ENCODE measurements at regions not wholly inside any gene's neighbourhood (a gene's known extent, or its start where the extent isn't known, plus 50 kb on each side); places are given as distances from the start of the nearest gene placed in this dataset.
"Not testable (repeated sequence)": the region's sequence is repeated elsewhere in the genome, so short reads cannot be mapped to it uniquely, and the experiment has no call there.

DNA sequence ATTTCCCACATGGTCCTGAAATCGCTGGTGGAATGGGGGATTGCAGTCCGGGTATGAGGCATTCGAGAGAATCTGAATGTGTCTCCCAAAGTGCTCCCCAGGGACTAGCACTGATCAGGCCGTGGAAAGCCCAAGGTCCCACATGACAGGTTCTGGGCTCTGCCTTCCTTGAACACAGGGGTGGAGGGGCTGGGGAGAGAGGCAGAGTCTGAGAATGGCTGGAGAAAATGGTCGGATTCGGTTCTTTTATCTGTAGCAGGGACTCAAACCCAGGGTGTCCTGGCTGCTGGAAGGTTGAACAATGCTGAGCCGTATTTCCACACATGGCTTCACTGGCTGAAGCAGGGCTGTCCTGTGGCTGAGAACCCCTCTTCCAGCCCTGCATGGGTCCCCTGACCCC, 122.7 kb upstream of the SULF2 start:
- FAIRE-seq; DNase-seq (ENCODE audit: insufficient read length, low spot score): not testable (repeated sequence)

DNA sequence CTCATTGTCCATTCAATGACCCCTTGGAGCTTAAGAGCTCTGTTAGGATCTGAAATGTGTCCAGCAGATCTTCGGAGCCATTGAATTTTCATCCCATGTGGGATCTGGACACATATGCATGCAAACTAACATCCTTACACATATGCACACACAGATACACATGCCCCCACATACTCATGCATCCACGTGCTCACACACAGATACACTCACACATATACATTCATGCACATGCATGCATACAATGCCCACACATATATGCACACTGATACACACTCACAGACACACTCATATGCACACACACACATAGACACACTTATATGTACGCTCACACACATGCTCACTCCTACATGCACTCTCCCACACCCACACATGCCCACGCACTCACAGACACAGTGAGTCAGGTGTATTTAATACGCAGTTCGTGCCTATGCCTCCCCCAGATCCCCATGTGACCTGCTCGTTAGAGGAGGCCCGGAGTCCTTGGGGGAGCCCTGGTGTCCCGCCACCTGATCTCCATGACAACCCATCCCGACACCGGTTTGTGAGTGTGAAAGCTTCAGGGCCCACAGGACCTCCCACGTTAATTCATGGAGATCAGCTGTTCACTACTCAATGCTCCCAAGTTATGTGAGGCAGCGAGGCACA, 121.9 kb upstream of the SULF2 start:
- no peak for DNase-seq (ENCODE audit: insufficient read length, low spot score)
- FAIRE-seq, result peak; percentile 94

DNA sequence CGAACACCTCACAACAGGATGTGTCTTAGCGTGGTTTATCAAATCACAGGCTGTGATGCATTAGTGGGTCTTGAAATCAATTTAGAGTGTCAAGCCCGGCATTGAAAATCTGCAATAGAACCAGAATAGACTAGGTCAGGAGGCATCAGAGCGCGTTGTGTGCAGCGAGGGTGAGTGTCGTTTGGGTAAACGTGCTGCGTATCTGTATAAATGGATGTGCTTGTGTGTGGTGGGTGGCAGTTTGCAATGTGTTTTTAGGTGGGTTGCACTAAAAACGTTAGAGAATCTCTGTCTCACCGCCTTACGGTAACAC, 121.0 kb upstream of the SULF2 start:
- FAIRE-seq, result no peak
- no peak for DNase-seq (ENCODE audit: insufficient read length, low spot score)

DNA sequence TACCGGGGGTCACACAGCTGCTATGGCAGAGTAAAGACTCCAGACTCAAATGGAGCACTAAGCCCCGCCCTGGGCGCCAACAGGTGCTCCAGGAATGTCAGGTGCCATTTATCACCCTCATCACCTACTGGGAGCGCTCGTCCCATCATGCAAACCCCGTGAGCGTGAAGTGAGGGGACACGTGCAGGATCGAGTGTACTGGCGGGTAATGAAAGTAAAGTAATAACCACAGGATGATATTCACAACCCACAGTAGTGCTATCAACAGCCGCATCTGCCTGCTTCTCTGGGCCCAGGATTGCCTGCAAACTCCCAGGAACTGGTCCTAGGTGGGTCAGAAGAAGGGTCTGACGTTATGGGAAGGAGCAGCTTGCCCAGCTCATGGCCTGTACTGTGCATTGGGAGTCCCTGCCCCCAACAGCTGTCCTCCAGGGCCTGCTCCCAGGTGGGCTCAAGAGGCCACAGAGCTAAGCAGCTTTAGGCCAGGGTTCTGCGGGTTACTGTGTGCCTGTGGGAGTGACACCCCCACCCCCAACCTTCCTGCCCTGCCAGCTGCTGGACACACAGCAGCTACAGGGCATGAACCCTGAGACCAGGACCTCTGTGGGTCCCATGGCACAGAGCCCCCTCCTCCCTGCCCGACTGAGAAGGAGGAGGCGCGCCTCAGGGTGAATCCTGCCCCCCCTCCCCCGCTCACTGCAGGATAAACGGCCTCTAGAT, 120.5 kb upstream of the SULF2 start:
- no peak for FAIRE-seq
- no peak for DNase-seq (ENCODE audit: insufficient read length, low spot score)

DNA sequence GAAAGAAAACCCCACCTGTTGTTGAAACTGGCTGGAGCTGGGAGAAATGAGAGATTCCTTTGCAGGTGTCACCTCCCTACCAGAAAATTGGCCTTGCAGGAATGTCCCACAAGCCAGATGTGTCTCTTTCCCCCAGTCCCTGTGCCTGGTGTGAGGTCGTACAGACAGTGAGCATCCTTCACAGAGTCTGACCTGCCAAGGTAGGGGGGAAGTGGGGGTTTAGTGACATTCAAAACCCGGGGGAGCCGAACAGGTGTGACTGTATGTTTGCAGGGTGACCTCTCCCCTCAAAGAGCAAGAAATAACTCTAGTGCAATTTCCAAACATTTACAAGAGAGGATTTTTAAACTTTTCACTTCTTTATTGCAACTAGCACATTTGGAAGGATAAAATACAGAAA, 117.7 kb upstream of the SULF2 start:
- FAIRE-seq; DNase-seq (ENCODE audit: insufficient read length, low spot score): not testable (repeated sequence)

DNA sequence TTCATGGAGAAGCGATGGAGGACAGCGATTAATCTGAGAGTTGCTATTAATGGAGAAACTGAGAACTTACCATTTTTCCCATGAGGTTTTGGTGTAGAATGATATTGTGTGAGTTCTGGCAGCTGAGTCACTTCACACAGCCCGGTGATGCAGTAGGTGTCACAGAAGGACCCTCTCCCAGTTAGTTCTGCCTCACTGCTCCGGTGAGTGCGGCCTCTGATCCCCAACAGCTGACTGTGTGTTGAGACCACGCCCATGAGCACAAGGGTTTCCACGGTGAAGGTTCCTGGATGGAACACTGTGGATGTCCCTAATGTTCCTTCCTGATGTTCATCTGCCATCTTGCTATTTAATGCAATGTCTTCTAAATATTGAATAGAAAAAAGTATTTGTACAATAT, 114.0 kb upstream of the SULF2 start:
- not testable (repeated sequence) for FAIRE-seq; DNase-seq (ENCODE audit: insufficient read length, low spot score)

DNA sequence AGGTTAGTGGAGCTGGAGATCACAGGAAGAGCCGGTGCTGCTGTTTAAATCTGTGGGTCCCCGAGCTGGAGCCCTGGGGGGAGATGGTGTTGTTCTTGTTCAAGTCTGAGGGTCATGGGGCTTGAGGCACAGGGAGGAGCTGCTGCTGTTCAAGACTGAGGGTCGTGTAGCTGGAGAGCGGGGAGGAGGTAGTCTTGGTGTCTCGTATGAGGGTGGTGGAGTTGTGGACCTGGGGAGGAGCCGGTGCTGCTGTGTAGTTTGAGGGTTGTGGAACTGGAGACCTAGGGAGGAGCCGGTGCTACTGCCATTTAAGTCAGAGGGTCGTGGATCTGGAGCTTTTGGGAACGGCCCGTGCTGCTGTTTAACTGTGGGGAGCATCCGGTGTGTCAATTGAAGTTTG, 112.2 kb upstream of the SULF2 start:
- DNase-seq (ENCODE audit: insufficient read length, low spot score) (no peak), FAIRE-seq (no peak)

DNA sequence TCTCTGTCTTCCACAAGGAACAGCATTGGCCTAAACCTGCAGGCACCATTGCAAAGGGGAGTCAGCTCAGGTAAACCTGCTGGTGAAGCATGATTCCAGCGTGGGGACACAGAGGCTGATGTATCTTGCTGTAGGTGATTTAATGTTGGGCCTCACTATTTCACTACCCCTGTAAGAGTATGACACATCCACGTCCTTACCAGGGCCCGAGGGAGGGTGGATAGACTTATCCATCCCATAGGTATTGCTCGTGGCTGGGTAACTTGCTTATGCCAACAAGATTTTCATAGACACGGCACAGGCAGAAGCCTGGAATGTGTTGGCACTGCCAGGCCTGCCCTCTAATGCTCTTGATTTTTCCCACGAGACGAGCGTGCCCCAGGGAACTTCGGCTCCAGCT, 107.4 kb upstream of the SULF2 start:
- not testable (repeated sequence) for DNase-seq (ENCODE audit: insufficient read length, low spot score); FAIRE-seq

DNA sequence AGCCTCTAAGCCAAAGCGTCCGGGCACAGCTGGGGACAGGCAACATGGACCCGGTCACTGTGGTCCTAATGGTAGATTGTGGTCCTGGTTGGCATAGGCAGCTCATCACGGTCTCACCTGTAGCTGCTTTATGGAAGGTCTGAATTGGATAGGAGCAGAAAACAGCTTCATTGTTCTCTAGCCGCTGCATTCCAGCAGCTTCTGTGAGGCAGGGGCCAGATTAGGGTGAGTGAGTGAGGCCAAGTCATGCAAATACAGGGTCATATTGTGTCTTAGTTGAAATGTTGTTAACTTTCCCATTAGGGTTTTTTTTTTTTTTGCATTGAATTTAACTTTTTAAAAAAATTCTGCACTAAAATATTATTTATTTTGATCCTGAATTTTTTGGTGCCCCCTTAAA, 105.4 kb upstream of the SULF2 start:
- FAIRE-seq; DNase-seq (ENCODE audit: insufficient read length, low spot score): not testable (repeated sequence)

DNA sequence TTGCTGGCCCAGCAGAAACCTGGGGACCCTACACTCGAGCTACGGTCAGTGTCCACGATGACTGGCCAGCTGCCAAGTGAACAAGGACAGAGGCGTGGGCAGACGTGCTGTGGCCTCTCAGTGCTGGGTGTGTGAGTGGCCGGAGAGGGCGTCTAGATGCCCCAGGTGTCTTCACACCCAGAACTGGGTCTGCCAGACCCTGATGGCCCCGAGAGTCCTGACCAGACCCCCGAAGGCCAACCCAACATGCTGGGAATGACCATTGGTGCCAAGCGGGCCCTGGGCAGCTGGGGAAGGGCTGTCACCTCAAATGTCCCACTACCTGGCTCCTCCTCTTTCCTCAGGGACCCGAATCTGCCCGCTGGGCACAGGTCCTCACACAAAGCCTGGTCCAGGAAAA, 104.5 kb upstream of the SULF2 start:
- DNase-seq (ENCODE audit: insufficient read length, low spot score); FAIRE-seq: not testable (repeated sequence)

DNA sequence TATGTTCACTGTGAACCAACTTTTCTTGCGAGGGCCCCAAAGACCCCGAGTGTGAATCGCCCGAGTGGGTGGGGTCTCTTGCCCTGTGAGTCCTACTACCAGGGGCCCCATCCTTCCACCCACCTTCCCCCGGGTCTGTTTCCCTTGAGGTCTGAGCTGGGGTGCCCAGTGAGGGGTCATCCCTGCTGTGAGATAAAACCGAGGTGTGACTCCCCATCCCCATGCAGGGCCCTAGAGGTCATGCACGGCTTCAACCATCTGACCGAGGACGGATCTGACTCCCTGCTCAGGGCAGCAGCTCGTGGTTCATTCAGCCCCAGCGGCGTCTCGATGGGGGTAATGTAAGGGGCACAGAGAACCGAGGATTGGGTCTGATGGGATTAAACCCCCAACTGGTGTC, 103.1 kb upstream of the SULF2 start:
- no peak for DNase-seq (ENCODE audit: insufficient read length, low spot score)
- FAIRE-seq, result no peak

DNA sequence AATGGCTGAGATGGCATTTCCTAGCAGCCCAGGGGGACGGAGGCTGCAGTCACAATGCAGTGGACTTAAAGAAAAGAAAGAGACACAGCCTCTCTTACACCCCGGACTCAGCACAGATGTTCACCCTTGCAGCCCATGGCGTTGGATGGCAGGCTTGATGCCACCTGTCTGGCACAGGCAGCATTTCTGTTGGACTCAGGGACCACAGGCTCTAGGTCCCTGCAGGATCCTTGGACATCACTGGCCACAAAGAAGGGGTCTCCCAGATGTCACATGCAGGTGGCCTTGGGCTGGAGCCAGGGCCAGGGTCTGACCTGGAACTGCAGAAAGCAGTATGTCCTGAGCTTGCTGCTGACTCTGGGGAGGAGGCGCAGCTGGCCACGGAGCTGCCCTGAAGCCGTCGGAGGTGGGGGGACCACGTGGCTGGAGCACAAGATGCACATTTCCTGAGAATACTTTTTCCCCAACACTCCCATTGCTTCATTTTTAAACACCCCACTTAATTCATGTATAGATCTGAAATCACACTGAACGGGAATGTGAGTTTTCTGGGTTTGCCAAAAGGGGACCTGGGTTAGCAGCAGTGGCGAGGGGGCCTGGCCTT, 102.3 kb upstream of the SULF2 start:
- no peak for DNase-seq (ENCODE audit: insufficient read length, low spot score)
- no peak for FAIRE-seq

DNA sequence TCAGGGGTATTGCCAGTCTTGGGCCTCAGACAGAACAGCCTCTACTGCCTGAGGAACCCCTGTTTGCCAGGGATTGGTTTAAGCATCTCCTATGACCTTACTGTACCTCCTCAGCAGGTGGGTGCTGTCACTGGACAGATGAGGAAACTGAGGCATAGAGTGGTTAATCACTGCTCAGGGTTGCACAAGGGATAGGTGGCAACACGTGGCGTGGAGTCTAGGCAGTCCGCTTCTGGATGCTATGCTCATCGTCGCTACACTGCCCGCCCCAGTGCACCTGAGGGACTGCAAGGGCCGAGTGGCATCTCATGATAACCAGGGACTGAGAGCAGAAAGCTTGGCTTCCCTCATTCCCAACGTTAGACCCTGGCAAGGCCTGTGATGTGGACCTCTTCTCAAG, 101.8 kb upstream of the SULF2 start:
- FAIRE-seq, result peak; percentile 81

DNA sequence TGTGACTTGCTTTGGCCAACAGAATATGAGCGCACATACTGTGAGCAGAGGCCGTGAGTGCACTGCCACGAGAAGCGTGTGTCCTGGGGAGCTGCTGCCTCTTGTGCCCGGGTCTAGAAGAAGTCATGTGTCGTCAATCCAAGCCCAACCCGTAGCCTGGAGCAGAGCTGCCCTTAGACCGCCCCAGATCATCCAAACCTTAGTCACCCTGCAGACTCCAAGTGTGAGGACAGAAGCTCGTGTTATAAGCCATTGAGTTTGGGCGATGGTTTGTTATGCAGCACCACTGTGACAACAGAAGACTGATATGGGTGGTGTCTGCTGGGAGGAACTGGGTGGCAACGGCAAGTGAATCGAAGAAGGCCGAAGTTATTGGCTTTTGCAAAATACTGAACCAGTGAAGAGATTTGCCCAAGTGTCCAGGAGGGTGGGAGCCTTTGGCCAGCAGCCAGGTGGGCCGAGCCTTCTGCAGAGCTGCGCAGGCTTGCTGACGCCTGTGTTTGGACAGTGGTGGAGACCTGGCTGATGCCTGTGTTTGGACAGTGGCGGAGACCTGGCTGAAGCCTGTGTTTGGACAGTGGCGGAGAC, 101.3 kb upstream of the SULF2 start:
- FAIRE-seq (peak; percentile 58), DNase-seq (ENCODE audit: insufficient read length, low spot score) (no peak)

More for the DNA sequence above, 101.8 kb upstream of the SULF2 start:
- no peak for DNase-seq (ENCODE audit: insufficient read length, low spot score)

DNA sequence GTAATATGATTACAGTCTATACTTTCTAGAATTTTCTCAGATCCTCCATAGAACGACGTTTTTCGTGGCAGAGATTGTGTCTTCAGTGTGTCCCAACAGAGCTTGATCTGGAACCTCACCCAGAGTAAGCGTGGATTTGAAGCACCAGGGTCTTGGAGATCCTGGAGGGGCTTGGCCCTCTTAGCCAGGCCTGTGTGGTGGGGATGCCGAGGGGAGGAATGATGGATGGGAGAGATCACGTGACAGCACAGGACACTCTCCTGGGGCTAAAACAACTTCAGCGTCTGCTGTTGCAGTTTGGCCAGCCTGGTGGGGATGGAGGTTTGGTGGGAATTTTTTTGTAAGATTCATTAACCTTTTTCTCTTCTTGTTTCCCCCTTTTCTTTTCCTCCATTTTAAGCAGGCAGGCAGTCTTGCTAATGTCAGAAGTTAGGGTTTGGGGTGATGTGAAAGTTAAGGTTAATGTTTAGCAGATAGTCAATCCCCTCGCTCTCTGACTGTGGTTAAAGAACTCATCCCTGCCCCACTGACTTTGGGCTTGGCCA, 100.7 kb upstream of the SULF2 start:
- DNase-seq (ENCODE audit: insufficient read length, low spot score) (no peak), FAIRE-seq (no peak)

DNA sequence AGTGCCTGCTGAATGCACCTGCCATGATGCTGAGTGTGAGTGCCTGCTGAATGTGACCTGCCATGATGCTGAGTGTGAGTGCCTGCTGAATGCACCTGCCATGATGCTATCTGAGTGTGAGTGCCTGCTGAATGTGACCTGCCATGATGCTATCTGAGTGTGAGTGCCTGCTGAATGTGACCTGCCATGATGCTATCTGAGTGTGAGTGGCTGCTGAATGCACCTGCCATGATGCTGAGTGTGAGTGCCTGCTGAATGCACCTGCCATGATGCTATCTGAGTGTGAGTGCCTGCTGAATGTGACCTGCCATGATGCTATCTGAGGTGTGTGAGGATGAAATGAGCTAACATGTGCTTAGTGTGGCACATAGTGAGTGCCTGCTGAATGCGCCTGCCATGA, 98.7 kb upstream of the SULF2 start:
- not testable (repeated sequence) for DNase-seq (ENCODE audit: insufficient read length, low spot score); FAIRE-seq

DNA sequence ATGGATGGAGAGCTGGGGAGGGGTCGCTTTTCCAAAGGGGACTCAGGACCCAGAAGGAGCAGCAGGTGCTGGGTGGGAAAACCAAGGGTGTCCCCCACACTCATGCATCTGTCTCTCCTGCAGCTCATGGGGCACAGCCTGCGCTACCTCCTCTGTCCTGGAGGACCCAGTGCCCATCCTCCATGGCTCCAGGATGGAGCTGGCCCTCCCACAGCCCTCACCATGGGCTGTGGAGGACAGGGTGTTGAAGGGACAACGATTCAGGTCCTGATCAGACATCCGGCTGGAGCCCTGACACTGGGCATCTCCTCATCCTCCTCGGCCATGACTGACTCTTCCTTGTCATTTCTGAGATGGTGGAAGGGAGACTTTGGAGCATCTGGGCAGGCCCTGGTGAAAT, 97.9 kb upstream of the SULF2 start:
- FAIRE-seq (peak; percentile 4), DNase-seq (ENCODE audit: insufficient read length, low spot score) (no peak)

DNA sequence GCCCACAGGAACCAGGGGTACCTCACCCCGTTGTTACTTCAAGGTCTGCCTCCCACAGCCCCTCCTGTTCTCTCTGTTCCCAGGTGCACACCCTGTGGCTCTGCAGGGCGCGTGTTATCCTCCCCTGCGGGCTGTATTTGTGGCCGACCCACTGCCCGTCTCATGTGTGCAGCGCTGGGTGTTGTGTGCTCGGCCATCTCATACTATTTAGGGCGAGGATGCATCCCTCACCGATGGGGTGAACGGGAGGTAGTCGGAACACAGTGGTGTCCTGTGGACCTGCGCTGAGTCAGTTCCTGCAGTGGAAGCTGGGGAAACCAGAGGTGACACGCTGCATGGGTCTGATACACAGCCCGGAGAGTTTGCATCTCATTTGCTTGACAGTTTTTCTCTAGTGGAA, 94.5 kb upstream of the SULF2 start:
- DNase-seq (ENCODE audit: insufficient read length, low spot score), result no peak
- FAIRE-seq, result peak; percentile 4

DNA sequence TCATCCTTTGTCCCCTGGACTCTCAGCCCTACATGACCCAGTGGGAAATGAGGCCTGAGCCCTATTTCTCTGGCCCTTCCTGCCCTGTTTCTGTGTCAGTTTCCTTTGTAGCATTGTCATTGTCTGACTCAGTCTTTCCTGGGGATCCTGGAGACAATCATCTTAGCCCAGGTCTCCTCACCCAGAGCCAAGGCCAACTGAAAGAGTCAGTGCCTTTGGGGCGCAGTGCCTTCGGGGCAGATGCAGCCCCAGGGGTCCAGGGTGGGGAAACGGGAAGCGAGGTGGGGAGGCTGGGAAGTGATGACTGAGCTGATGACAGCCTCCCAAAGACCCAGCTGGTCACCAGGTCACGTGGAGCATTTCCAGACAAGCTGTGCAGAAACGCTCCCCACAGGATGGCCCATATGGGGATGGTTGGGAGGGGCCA, 93.3 kb upstream of the SULF2 start:
- FAIRE-seq (no peak), DNase-seq (ENCODE audit: insufficient read length, low spot score) (no peak)

DNA sequence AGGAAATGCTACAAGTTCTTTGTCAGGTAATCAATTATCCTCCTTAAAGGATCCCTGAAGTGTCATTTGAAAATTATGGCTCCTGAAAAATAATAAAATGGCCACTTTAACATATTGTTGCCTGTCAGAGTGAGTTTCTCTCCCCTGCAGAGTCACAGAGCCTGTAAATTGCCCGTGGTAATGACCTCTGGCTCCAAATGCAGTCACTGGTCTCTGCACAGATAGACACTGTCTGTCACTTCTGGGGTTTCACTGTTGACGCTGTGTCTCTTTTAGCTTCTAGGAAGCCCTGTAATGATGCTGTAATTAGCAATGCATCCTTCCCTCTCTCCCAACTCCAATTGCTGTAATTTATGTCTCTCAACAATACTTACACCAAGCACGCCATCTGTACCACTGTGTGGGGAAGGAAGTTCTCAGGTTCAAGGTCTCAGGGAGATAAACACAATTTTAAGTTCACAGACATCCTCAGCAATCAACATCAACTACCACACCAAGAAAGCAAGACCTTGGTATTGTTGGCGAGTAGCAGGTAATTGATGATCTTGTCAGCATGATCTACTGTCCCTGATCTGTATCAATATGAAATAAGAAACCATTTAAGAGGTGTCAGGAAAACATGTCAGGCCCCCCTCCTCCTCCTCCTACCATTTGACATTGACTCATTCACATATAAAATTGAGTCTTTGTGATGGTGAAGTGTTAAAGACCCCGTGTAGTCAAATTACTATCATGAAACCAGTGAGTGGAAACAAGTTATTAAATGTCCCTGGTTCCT, 91.2 kb upstream of the SULF2 start:
- DNase-seq (ENCODE audit: insufficient read length, low spot score) (no peak), FAIRE-seq (peak; percentile 65)
